ENCODE measurements at regions not wholly inside any gene's neighbourhood (a gene's known extent, or its start where the extent isn't known, plus 50 kb on each side); places are given as distances from the start of the nearest gene placed in this dataset.

DNA sequence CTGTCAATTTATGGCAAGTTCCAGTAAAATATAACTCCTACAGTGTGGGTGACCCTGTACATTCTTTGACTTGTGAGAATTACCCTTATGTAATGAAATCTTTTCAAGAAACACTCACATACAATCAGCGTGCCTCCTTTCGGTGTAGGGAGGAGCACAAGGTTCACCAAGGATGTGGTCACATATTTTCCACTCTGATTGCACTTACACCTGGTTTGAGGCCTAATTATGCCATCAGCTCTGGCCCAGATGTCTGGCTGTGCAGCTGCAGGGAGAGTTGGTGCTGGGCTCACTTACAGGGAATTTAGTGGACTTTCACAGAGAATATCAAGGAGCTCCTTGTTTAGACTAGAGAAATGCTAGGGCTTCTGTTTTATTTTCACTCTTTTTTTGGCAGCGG is 146.0 kb upstream of the STEAP4 start:
- TF ChIP-seq RAD21 (IDR thresholded peaks at IDR 0.05; ENCODE audit: low read depth) (no peak), EP300 (IDR thresholded peaks at IDR 0.05; ENCODE audit: borderline replicate concordance) (no peak), NFIC (IDR thresholded peaks at IDR 0.05) (no peak), EGR1 (IDR thresholded peaks at IDR 0.05) (no peak), YY1 (IDR thresholded peaks at IDR 0.05; ENCODE audit: low read depth) (no peak), TAF1 (IDR thresholded peaks at IDR 0.05; ENCODE audit: low read depth) (no peak), CREB1 (IDR thresholded peaks at IDR 0.05; ENCODE audit: low read depth) (no peak)
- TF ChIP-seq, protein P1, sequence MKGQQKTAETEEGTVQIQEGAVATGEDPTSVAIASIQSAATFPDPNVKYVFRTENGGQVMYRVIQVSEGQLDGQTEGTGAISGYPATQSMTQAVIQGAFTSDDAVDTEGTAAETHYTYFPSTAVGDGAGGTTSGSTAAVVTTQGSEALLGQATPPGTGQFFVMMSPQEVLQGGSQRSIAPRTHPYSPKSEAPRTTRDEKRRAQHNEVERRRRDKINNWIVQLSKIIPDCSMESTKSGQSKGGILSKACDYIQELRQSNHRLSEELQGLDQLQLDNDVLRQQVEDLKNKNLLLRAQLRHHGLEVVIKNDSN (IDR thresholded peaks at IDR 0.05), result no peak
- TF ChIP-seq, protein P2, sequence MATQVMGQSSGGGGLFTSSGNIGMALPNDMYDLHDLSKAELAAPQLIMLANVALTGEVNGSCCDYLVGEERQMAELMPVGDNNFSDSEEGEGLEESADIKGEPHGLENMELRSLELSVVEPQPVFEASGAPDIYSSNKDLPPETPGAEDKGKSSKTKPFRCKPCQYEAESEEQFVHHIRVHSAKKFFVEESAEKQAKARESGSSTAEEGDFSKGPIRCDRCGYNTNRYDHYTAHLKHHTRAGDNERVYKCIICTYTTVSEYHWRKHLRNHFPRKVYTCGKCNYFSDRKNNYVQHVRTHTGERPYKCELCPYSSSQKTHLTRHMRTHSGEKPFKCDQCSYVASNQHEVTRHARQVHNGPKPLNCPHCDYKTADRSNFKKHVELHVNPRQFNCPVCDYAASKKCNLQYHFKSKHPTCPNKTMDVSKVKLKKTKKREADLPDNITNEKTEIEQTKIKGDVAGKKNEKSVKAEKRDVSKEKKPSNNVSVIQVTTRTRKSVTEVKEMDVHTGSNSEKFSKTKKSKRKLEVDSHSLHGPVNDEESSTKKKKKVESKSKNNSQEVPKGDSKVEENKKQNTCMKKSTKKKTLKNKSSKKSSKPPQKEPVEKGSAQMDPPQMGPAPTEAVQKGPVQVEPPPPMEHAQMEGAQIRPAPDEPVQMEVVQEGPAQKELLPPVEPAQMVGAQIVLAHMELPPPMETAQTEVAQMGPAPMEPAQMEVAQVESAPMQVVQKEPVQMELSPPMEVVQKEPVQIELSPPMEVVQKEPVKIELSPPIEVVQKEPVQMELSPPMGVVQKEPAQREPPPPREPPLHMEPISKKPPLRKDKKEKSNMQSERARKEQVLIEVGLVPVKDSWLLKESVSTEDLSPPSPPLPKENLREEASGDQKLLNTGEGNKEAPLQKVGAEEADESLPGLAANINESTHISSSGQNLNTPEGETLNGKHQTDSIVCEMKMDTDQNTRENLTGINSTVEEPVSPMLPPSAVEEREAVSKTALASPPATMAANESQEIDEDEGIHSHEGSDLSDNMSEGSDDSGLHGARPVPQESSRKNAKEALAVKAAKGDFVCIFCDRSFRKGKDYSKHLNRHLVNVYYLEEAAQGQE (IDR thresholded peaks at IDR 0.05; ENCODE audit: low read depth), result no peak
